ENCODE measurements at regions not wholly inside any gene's neighbourhood (a gene's known extent, or its start where the extent isn't known, plus 50 kb on each side); places are given as distances from the start of the nearest gene placed in this dataset.

- TF ChIP-seq POLR2A (IDR thresholded peaks at IDR 0.05) (no peak), CTCF (IDR thresholded peaks at IDR 0.05) (no peak)
Measured at GRCh38 chr11:98793276-98793675, 227.5 kb upstream of the CNTN5 start.
